CD4-positive, CD25-positive, alpha-beta regulatory T cell (primary cell): ENCODE measurements at regions not wholly inside any gene's neighbourhood (a gene's known extent, or its start where the extent isn't known, plus 50 kb on each side); places are given as distances from the start of the nearest gene placed in this dataset.
A peak's percentile ranks its signal among the peaks of the same experiment; 100 is the strongest.

ENCODE experiments used
- ATAC-seq, 2 donors: fragments of 150-1000 bp; cut with Tn5 transposase; one replicate each; pipeline ENCODE4 v1.10.0; 2021; ENCODE audit warnings: low read depth in 2 of 2, moderate number of reproducible peaks in 2 of 2, moderate library complexity in 1 of 2
- DNase-seq, 3 donors: peaks; one replicate each; pipeline versions ENCODE4 v3.0.0 to v3.0.0-alpha.2; 2012 to 2022; ENCODE audit warnings: mixed read lengths in 1 of 3
- H3K27ac ChIP-seq: one replicate; pipeline ENCODE4 v1.7.0; 2013; ENCODE audit warnings: mild to moderate bottlenecking, low read length; ENCODE audit not compliant: insufficient read depth, poor library complexity, severe bottlenecking
- H3K27me3 ChIP-seq: one replicate; pipeline ENCODE4 v1.7.0; 2013; ENCODE audit warnings: low read length; ENCODE audit not compliant: control insufficient read depth, insufficient read depth
- H3K36me3 ChIP-seq: one replicate; pipeline ENCODE4 v1.7.0; 2013; ENCODE audit warnings: mild to moderate bottlenecking, low read length, moderate library complexity; ENCODE audit not compliant: control insufficient read depth, insufficient read depth
- H3K4me1 ChIP-seq: 2 replicates; pipeline ENCODE4 v1.7.0; 2013; ENCODE audit warnings: mild to moderate bottlenecking, low read length; ENCODE audit not compliant: insufficient read depth, control insufficient read depth, poor library complexity, severe bottlenecking
- H3K4me3 ChIP-seq: one replicate; pipeline ENCODE4 v1.7.0; 2013; ENCODE audit warnings: low read depth, mild to moderate bottlenecking, low read length, moderate library complexity
- H3K9me3 ChIP-seq, 2 experiments: 1 replicate in 1 of 2; 2 replicates in 1 of 2; pipeline ENCODE4 v1.7.0; 2013; ENCODE audit warnings: low read length in 2 of 2, mild to moderate bottlenecking in 1 of 2, moderate library complexity in 1 of 2; ENCODE audit not compliant: control insufficient read depth in 2 of 2
- H3K27ac Mint-ChIP-seq, 3 donors: one replicate each; pipeline ENCODE4 v1.8.0; 2020 to 2022; ENCODE audit warnings: mild to moderate bottlenecking in 3 of 3, mixed read lengths in 3 of 3, moderate library complexity in 2 of 3
- H3K27me3 Mint-ChIP-seq: one replicate; pipeline ENCODE4 v1.8.0; 2022; ENCODE audit warnings: mild to moderate bottlenecking, mixed read lengths
- H3K36me3 Mint-ChIP-seq: one replicate; pipeline ENCODE4 v1.8.0; 2020; ENCODE audit warnings: mixed read lengths
- H3K4me1 Mint-ChIP-seq, 4 donors: one replicate each; pipeline ENCODE4 v1.8.0; 2020 to 2022; ENCODE audit warnings: mixed read lengths in 4 of 4, mild to moderate bottlenecking in 1 of 4
- H3K4me3 Mint-ChIP-seq, 4 donors: one replicate each; pipeline ENCODE4 v1.8.0; 2020 to 2022; ENCODE audit warnings: mild to moderate bottlenecking in 4 of 4, mixed read lengths in 4 of 4, moderate library complexity in 3 of 4
- H3K9me3 Mint-ChIP-seq, 7 donors: one replicate each; pipeline ENCODE4 v1.8.0; 2020 to 2022; ENCODE audit warnings: mixed read lengths in 7 of 7, mild to moderate bottlenecking in 3 of 7, moderate library complexity in 2 of 7

DNA sequence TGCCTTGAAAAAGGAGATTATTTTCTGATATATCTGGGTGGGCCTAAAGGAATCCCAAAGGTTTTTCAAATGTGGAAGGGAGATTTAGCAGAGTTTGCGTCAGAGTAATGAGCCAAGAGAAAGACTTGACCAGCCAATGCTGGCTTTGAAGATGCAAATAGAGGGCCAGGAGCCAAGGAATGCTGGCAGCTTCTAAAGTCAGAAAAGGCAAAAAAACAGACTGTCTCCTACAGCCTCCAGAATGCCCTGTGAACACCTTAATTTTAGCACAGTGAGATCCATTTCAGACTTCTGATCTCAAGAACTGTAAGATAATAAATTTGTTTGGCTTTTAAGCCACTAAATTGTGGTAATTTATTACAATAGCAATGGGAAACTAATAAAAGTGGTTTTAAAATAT lies 122.6 kb upstream of the FREM1 start:
- Mint-ChIP-seq H3K9me3 (peaks cover 0 to 6% (median 4%) of the 10 kb centered on the region in 7 donors), H3K4me3 (no peak overlapping the region), H3K27ac (no peak overlapping the region), H3K27me3 (no peaks in the 10 kb centered on the region), H3K4me1 (no peaks in the 10 kb centered on the region), H3K36me3 (no peaks in the 10 kb centered on the region)
- Histone ChIP-seq H3K4me1 (no peaks in the 10 kb centered on the region), H3K36me3 (no peaks in the 10 kb centered on the region), H3K4me3 (no peak overlapping the region), H3K9me3 (no peaks in the 10 kb centered on the region), H3K27ac (no peak overlapping the region), H3K27me3 (no peaks in the 10 kb centered on the region)
- no peak for ATAC-seq
- DNase-seq = no peak

- Histone ChIP-seq H3K27me3 (no peaks in the 10 kb centered on the region), H3K36me3 (no peaks in the 10 kb centered on the region), H3K4me3 (no peak overlapping the region), H3K27ac (no peak overlapping the region), H3K4me1 (no peaks in the 10 kb centered on the region), H3K9me3 (no peaks in the 10 kb centered on the region)
- ATAC-seq (no peak), DNase-seq (no peak)
- no peak overlapping the region for H3K27ac Mint-ChIP-seq
- no peaks in the 10 kb centered on the region for H3K4me1 Mint-ChIP-seq
- peaks cover 4% of the 10 kb centered on the region for H3K27me3 Mint-ChIP-seq
- H3K4me3 Mint-ChIP-seq = no peak overlapping the region
- H3K9me3 Mint-ChIP-seq = peaks cover 0 to 5% (median 2%) of the 10 kb centered on the region in 7 donors
- no peaks in the 10 kb centered on the region for H3K36me3 Mint-ChIP-seq
Observed at GRCh38 chr9:15021146-15021545, 110.9 kb upstream of the FREM1 start.

DNA sequence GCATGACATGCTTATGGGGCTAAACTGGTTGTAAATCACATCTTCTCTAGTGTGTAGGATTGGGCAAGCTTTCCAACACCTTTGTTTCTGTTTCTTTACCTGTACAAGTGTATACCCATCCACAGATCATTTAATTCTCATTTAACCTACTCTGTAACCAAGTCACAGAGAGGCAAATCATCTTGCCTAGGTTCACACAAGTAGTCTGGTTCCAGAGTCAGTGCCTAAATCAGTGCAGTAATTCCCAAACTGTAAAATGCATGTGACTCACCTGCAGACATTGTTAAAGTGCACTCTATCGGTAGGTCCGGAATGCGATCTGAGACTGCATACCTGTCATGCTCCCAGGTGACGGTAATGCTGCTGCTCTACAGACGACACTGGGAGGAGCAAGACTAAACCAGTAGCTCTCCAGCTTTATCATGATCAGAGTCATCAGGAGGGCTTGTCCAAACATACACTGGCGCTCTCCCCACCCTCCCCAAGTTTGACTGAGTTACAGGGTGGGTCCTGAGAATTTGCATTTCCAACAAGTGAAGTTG lies 107.9 kb upstream of the FREM1 start:
- H3K4me3 Mint-ChIP-seq = no peak overlapping the region

DNA sequence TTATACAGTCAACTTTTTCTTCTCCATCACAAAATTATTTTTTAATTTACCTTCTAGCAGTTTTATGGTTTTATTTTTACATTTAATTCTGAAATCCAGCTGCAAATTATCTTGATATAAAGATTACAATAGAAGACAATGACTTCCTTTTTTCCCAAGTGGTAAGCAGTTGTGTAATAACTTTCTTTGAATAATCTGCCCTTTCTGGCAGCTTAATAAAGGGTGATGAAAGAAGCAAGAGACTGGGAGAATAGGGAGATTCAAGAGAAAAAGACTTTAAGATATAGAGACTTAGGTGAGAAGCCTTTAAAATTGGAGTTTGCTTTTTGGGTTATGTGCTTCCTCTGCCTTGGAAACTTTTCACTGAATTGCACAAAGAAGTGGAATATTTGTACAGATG lies 100.4 kb upstream of the FREM1 start:
- no peaks in the 10 kb centered on the region for H3K36me3 Mint-ChIP-seq
- Histone ChIP-seq H3K27me3 (no peaks in the 10 kb centered on the region), H3K27ac (no peak overlapping the region), H3K4me3 (no peak overlapping the region), H3K36me3 (no peaks in the 10 kb centered on the region), H3K4me1 (no peaks in the 10 kb centered on the region), H3K9me3 (no peaks in the 10 kb centered on the region)
- ATAC-seq (no peak), DNase-seq (no peak)
- H3K27ac Mint-ChIP-seq = no peak overlapping the region
- H3K9me3 Mint-ChIP-seq = peaks cover 0 to 1% (median 0%) of the 10 kb centered on the region in 7 donors
- H3K4me3 Mint-ChIP-seq = no peak overlapping the region
- H3K27me3 Mint-ChIP-seq = no peaks in the 10 kb centered on the region
- peaks cover 0 to 4% (median 0%) of the 10 kb centered on the region in 4 donors for H3K4me1 Mint-ChIP-seq

More for the DNA sequence above, 107.9 kb upstream of the FREM1 start:
- no peak overlapping the region for H3K4me3 ChIP-seq
- H3K36me3 ChIP-seq = no peaks in the 10 kb centered on the region
- no peak for DNase-seq
- no peaks in the 10 kb centered on the region for H3K27me3 ChIP-seq
- no peaks in the 10 kb centered on the region for H3K9me3 ChIP-seq
- no peak for ATAC-seq
- Mint-ChIP-seq H3K36me3 (no peaks in the 10 kb centered on the region), H3K27me3 (peaks cover 4% of the 10 kb centered on the region), H3K4me1 (no peaks in the 10 kb centered on the region), H3K9me3 (peaks cover 0 to 4% (median 0%) of the 10 kb centered on the region in 7 donors), H3K27ac (no peak overlapping the region)
- no peaks in the 10 kb centered on the region for H3K4me1 ChIP-seq
- no peak overlapping the region for H3K27ac ChIP-seq

GRCh38 chr9:15007698-15008097 lies 97.5 kb upstream of the FREM1 start:
- H3K9me3 ChIP-seq = no peaks in the 10 kb centered on the region
- Mint-ChIP-seq H3K9me3 (peaks cover 0 to 1% (median 0%) of the 10 kb centered on the region in 7 donors), H3K36me3 (no peaks in the 10 kb centered on the region), H3K27me3 (no peaks in the 10 kb centered on the region), H3K4me1 (peaks cover 0 to 4% (median 0%) of the 10 kb centered on the region in 4 donors), H3K4me3 (no peak overlapping the region), H3K27ac (no peak overlapping the region)
- ATAC-seq = no peak
- no peaks in the 10 kb centered on the region for H3K4me1 ChIP-seq
- no peak overlapping the region for H3K4me3 ChIP-seq
- no peaks in the 10 kb centered on the region for H3K36me3 ChIP-seq
- DNase-seq = no peak
- no peak overlapping the region for H3K27ac ChIP-seq
- no peaks in the 10 kb centered on the region for H3K27me3 ChIP-seq

- no peaks in the 10 kb centered on the region for H3K27me3 ChIP-seq
- H3K4me3 Mint-ChIP-seq = peak overlapping the region in 1 of 4 donors; percentile 87
- peaks cover 5% of the 10 kb centered on the region for H3K27me3 Mint-ChIP-seq
- no peaks in the 10 kb centered on the region for H3K36me3 ChIP-seq
- peaks cover 23% of the 10 kb centered on the region for H3K4me1 ChIP-seq
- DNase-seq (no peak), ATAC-seq (no peak)
- no peaks in the 10 kb centered on the region for H3K9me3 ChIP-seq
- H3K4me1 Mint-ChIP-seq = peaks cover 14 to 36% (median 23%) of the 10 kb centered on the region in 4 donors
- H3K36me3 Mint-ChIP-seq = no peaks in the 10 kb centered on the region
- H3K27ac Mint-ChIP-seq = no peak overlapping the region
- no peak overlapping the region for H3K27ac ChIP-seq
- peak overlapping the region; percentile 58 for H3K4me3 ChIP-seq
- peaks cover 0 to 5% (median 0%) of the 10 kb centered on the region in 7 donors for H3K9me3 Mint-ChIP-seq
Observed at GRCh38 chr9:14994738-14995137, 84.5 kb upstream of the FREM1 start.

DNA sequence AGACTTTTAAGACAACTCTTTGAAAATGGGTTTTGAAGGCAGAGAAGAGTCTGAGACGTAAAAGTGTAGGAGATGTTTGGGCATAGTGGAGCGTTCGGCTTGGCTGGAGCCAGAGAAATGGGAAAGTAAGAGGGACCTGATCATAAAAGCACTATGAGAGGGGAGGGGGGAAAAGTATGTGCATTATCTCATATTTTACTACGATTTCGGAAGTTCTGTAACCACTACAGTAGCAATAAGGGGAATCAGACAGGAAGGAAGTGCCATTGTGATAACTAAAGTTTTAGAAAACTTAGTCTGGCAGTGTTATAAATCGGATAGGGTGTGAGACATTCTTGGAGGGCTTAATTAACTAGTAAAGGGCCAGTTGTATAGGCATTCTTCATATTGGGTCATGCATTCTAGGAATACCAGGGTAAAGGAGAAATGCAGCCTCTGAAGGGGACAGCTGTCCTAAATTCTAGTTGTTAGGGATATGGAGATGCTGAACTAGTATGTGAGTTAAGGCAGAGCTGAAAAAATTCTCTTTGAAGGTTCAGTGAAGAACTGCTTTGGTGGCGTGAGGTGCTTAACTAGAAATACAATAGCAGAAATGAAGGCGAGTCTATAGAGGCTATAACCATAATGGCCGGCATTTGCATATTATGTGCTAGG lies 83.8 kb upstream of the FREM1 start:
- ATAC-seq = peak; percentile 77 to 79
- H3K27me3 ChIP-seq = no peaks in the 10 kb centered on the region

More for the DNA sequence above, 83.8 kb upstream of the FREM1 start:
- Histone ChIP-seq H3K4me3 (peak overlapping the region; percentile 58), H3K4me1 (peaks cover 23% of the 10 kb centered on the region), H3K9me3 (no peaks in the 10 kb centered on the region), H3K27ac (peak overlapping the region; percentile 51), H3K36me3 (no peaks in the 10 kb centered on the region)
- Mint-ChIP-seq H3K4me3 (peak overlapping the region; percentile 73 to 87 (median 82)), H3K27me3 (peaks cover 5% of the 10 kb centered on the region), H3K4me1 (peaks cover 14 to 36% (median 23%) of the 10 kb centered on the region in 4 donors), H3K9me3 (peaks cover 0 to 5% (median 0%) of the 10 kb centered on the region in 7 donors), H3K36me3 (no peaks in the 10 kb centered on the region), H3K27ac (peak overlapping the region; percentile 70 to 87 (median 73))
- peak in 2 of 3 donors; percentile 36 to 56 for DNase-seq
